ENCODE measurements at regions not wholly inside any gene's neighbourhood (a gene's known extent, or its start where the extent isn't known, plus 50 kb on each side); places are given as distances from the start of the nearest gene placed in this dataset.
"Not testable (repeated sequence)": the region's sequence is repeated elsewhere in the genome, so short reads cannot be mapped to it uniquely, and the experiment has no call there.

- H3K9me3 Mint-ChIP-seq (ENCODE audit: unreplicated experiment), result no peaks in the 10 kb centered on the region
- H3K27me3 Mint-ChIP-seq (ENCODE audit: insufficient read depth, unreplicated experiment), result no peaks in the 10 kb centered on the region
- H3K36me3 Mint-ChIP-seq (ENCODE audit: insufficient read depth, unreplicated experiment), result no peaks in the 10 kb centered on the region
- TF ChIP-seq, protein P1, sequence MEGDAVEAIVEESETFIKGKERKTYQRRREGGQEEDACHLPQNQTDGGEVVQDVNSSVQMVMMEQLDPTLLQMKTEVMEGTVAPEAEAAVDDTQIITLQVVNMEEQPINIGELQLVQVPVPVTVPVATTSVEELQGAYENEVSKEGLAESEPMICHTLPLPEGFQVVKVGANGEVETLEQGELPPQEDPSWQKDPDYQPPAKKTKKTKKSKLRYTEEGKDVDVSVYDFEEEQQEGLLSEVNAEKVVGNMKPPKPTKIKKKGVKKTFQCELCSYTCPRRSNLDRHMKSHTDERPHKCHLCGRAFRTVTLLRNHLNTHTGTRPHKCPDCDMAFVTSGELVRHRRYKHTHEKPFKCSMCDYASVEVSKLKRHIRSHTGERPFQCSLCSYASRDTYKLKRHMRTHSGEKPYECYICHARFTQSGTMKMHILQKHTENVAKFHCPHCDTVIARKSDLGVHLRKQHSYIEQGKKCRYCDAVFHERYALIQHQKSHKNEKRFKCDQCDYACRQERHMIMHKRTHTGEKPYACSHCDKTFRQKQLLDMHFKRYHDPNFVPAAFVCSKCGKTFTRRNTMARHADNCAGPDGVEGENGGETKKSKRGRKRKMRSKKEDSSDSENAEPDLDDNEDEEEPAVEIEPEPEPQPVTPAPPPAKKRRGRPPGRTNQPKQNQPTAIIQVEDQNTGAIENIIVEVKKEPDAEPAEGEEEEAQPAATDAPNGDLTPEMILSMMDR (IDR thresholded peaks at IDR 0.05; ENCODE audit: insufficient read depth in 1 of 2, low read depth in 1 of 2, low read length in 1 of 2, severe bottlenecking in 1 of 2, unreplicated experiment in 1 of 2), result no peak
- no peak overlapping the region for H3K4me3 Mint-ChIP-seq (ENCODE audit: unreplicated experiment)
- ChIA-PET CTCF (no interaction called here), POLR2A (no interaction called here)
- Histone ChIP-seq H3K4me3 (ENCODE audit: low read depth, low read length) (no peak overlapping the region), H3K27me3 (replicated peaks; ENCODE audit: control insufficient read depth, insufficient read depth, low read length) (no peaks in the 10 kb centered on the region), H3K36me3 (ENCODE audit: control insufficient read depth, insufficient read depth, low read length) (no peaks in the 10 kb centered on the region), H3K4me1 (no peaks in the 10 kb centered on the region), H3K9me3 (no peaks in the 10 kb centered on the region)
- intact Hi-C loops (cut with micrococcal nuclease; ENCODE audit: unreplicated experiment), result no loop called here
- no peak for DNase-seq
- H3K27ac Mint-ChIP-seq (ENCODE audit: unreplicated experiment), result no peak overlapping the region
- no TSS peak for BruUV-seq (replicated peaks)
- H3K4me1 Mint-ChIP-seq (ENCODE audit: low read depth, unreplicated experiment), result no peaks in the 10 kb centered on the region
Measured at GRCh38 chr4:78711676-78712075, 64.5 kb upstream of the BMP2K start.

GRCh38 chr4:78714598-78714997, 61.6 kb upstream of the BMP2K start:
- H3K4me3 ChIP-seq (ENCODE audit: low read depth, low read length); intact Hi-C loops (cut with micrococcal nuclease; ENCODE audit: unreplicated experiment); DNase-seq; CTCF ChIA-PET; H3K4me1 ChIP-seq; H3K27me3 Mint-ChIP-seq (ENCODE audit: insufficient read depth, unreplicated experiment); H3K4me1 Mint-ChIP-seq (ENCODE audit: low read depth, unreplicated experiment); POLR2A ChIA-PET; H3K27ac Mint-ChIP-seq (ENCODE audit: unreplicated experiment); BruUV-seq (replicated peaks); H3K9me3 ChIP-seq; H3K36me3 ChIP-seq (ENCODE audit: control insufficient read depth, insufficient read depth, low read length); H3K36me3 Mint-ChIP-seq (ENCODE audit: insufficient read depth, unreplicated experiment); H3K27me3 ChIP-seq (replicated peaks; ENCODE audit: control insufficient read depth, insufficient read depth, low read length); H3K4me3 Mint-ChIP-seq (ENCODE audit: unreplicated experiment): not testable (repeated sequence)
- H3K9me3 Mint-ChIP-seq (ENCODE audit: unreplicated experiment), result peaks cover 18% of the 10 kb centered on the region

GRCh38 chr4:78715372-78715771, 60.8 kb upstream of the BMP2K start:
- CTCF ChIA-PET; H3K27me3 ChIP-seq (replicated peaks; ENCODE audit: control insufficient read depth, insufficient read depth, low read length); BruUV-seq (replicated peaks); intact Hi-C loops (cut with micrococcal nuclease; ENCODE audit: unreplicated experiment); H3K27me3 Mint-ChIP-seq (ENCODE audit: insufficient read depth, unreplicated experiment); H3K9me3 ChIP-seq; H3K27ac Mint-ChIP-seq (ENCODE audit: unreplicated experiment); H3K36me3 Mint-ChIP-seq (ENCODE audit: insufficient read depth, unreplicated experiment); H3K4me3 Mint-ChIP-seq (ENCODE audit: unreplicated experiment); H3K4me1 ChIP-seq; POLR2A ChIA-PET; H3K4me1 Mint-ChIP-seq (ENCODE audit: low read depth, unreplicated experiment); H3K36me3 ChIP-seq (ENCODE audit: control insufficient read depth, insufficient read depth, low read length); H3K4me3 ChIP-seq (ENCODE audit: low read depth, low read length); DNase-seq: not testable (repeated sequence)
- peaks cover 23% of the 10 kb centered on the region for H3K9me3 Mint-ChIP-seq (ENCODE audit: unreplicated experiment)

DNA sequence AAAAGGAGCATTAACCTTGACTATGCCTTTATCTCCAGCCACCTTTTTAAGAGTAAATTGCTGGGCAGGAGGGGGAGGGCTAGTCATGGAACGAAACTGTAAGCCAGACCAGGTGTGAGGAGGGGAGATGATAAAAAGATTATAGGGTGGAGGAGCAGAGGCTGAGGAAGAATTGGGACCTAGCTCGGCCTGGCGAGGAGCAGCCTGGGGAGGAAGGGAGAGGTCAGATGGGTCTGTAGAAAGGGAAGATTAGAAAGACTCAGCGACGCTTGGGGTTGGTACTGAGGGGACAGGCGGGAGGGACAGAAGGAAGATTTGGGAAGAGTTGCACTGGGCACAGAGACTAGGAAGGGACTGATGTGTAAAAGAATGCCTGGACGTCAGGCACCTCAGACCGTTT, 58.4 kb upstream of the BMP2K start:
- H3K4me1 ChIP-seq; H3K4me3 ChIP-seq (ENCODE audit: low read depth, low read length); H3K27me3 Mint-ChIP-seq (ENCODE audit: insufficient read depth, unreplicated experiment); H3K4me3 Mint-ChIP-seq (ENCODE audit: unreplicated experiment); intact Hi-C loops (cut with micrococcal nuclease; ENCODE audit: unreplicated experiment); H3K4me1 Mint-ChIP-seq (ENCODE audit: low read depth, unreplicated experiment); BruUV-seq (replicated peaks); H3K9me3 ChIP-seq; H3K36me3 Mint-ChIP-seq (ENCODE audit: insufficient read depth, unreplicated experiment); CTCF ChIA-PET; H3K27me3 ChIP-seq (replicated peaks; ENCODE audit: control insufficient read depth, insufficient read depth, low read length); POLR2A ChIA-PET; H3K27ac Mint-ChIP-seq (ENCODE audit: unreplicated experiment); DNase-seq; H3K36me3 ChIP-seq (ENCODE audit: control insufficient read depth, insufficient read depth, low read length): not testable (repeated sequence)
- H3K9me3 Mint-ChIP-seq (ENCODE audit: unreplicated experiment), result peaks cover 23% of the 10 kb centered on the region
